CD8-positive, alpha-beta memory T cell (primary cell): ENCODE measurements at regions not wholly inside any gene's neighbourhood (a gene's known extent, or its start where the extent isn't known, plus 50 kb on each side); places are given as distances from the start of the nearest gene placed in this dataset.
A peak's percentile ranks its signal among the peaks of the same experiment; 100 is the strongest.
"Not testable (repeated sequence)": the region's sequence is repeated elsewhere in the genome, so short reads cannot be mapped to it uniquely, and the experiment has no call there.

Source experiments
- CTCF ChIA-PET: fragments of 350-600 bp; sonication (Branson Sonifier 250); formaldehyde crosslinking; loops from one replicate; lab custom pipeline; 2021; ENCODE audit warnings: antibody characterized with exemption; lab: Charles Lee
- POLR2A ChIA-PET: fragments of 350-600 bp; sonication (Branson Sonifier 250); formaldehyde crosslinking; loops from one replicate; lab custom pipeline; 2021; ENCODE audit warnings: antibody characterized with exemption; lab: Charles Lee
- DNase-seq, 5 donors: peaks; one replicate each; pipeline versions ENCODE4 v3.0.0 to v3.0.0-alpha.2; 2020 to 2022; ENCODE audit warnings: mixed read lengths in 1 of 5
- H3K27ac ChIP-seq: one replicate; pipeline ENCODE4 v1.7.0; 2013; ENCODE audit warnings: low read depth, mild to moderate bottlenecking, low read length, moderate library complexity
- H3K27me3 ChIP-seq: 2 replicates; pipeline ENCODE4 v1.7.0; 2013; ENCODE audit warnings: low read length, mild to moderate bottlenecking; ENCODE audit not compliant: insufficient read depth, poor library complexity, severe bottlenecking
- H3K36me3 ChIP-seq: 2 replicates; pipeline ENCODE4 v1.7.0; 2013; ENCODE audit warnings: mild to moderate bottlenecking, low read length, moderate library complexity; ENCODE audit not compliant: insufficient read depth
- H3K4me1 ChIP-seq: 2 replicates; pipeline ENCODE4 v1.7.0; 2013; ENCODE audit warnings: mild to moderate bottlenecking, low read length, moderate library complexity; ENCODE audit not compliant: insufficient read depth
- H3K4me3 ChIP-seq: 2 replicates; pipeline ENCODE4 v1.7.0; 2013; ENCODE audit warnings: mild to moderate bottlenecking, low read length
- H3K9me3 ChIP-seq: 2 replicates; pipeline ENCODE4 v1.7.0; 2013; ENCODE audit warnings: mild to moderate bottlenecking, low read length
- H3K27ac Mint-ChIP-seq, 8 donors: one replicate each; pipeline ENCODE4 v1.8.0; 2020 to 2021; ENCODE audit warnings: mixed read lengths in 8 of 8, mild to moderate bottlenecking in 6 of 8, inconsistent platforms in 3 of 8, moderate library complexity in 3 of 8
- H3K27me3 Mint-ChIP-seq, 2 donors: one replicate each; pipeline ENCODE4 v1.8.0; 2020 to 2021; ENCODE audit warnings: mixed read lengths in 2 of 2, mild to moderate bottlenecking in 1 of 2, moderate library complexity in 1 of 2
- H3K36me3 Mint-ChIP-seq, 3 donors: one replicate each; pipeline ENCODE4 v1.8.0; 2020 to 2021; ENCODE audit warnings: mixed read lengths in 3 of 3, inconsistent platforms in 1 of 3, mild to moderate bottlenecking in 1 of 3
- H3K4me1 Mint-ChIP-seq, 3 donors: one replicate each; pipeline ENCODE4 v1.8.0; 2020 to 2021; ENCODE audit warnings: mixed read lengths in 3 of 3, inconsistent platforms in 1 of 3, mild to moderate bottlenecking in 1 of 3
- H3K4me3 Mint-ChIP-seq, 7 donors: one replicate each; pipeline ENCODE4 v1.8.0; 2020 to 2021; ENCODE audit warnings: mixed read lengths in 7 of 7, mild to moderate bottlenecking in 6 of 7, moderate library complexity in 4 of 7, inconsistent platforms in 2 of 7
- H3K9me3 Mint-ChIP-seq, 5 donors: one replicate each; pipeline ENCODE4 v1.8.0; 2020 to 2022; ENCODE audit warnings: mixed read lengths in 5 of 5, mild to moderate bottlenecking in 3 of 5, moderate library complexity in 2 of 5, inconsistent platforms in 1 of 5

GRCh38 chr7:152574892-152575548 lies 100.9 kb downstream of the XRCC2 start:
- peaks cover 0 to 3% (median 0%) of the 10 kb centered on the region in 5 donors for H3K9me3 Mint-ChIP-seq
- H3K27me3 Mint-ChIP-seq: peaks cover 3% of the 10 kb centered on the region in 2 donors
- Histone ChIP-seq H3K9me3 (no peaks in the 10 kb centered on the region), H3K27me3 (no peaks in the 10 kb centered on the region), H3K4me1 (no peaks in the 10 kb centered on the region), H3K4me3 (no peak overlapping the region), H3K36me3 (no peaks in the 10 kb centered on the region), H3K27ac (no peak overlapping the region)
- H3K4me1 Mint-ChIP-seq: no peaks in the 10 kb centered on the region
- ChIA-PET POLR2A (no interaction called here), CTCF (no interaction called here)
- no peak overlapping the region for H3K4me3 Mint-ChIP-seq
- H3K27ac Mint-ChIP-seq: no peak overlapping the region
- no peaks in the 10 kb centered on the region for H3K36me3 Mint-ChIP-seq
- no peak for DNase-seq

- CTCF ChIA-PET: interaction anchor here (0.7 kb wide), 1 partner anchor 1713 kb away, joined by 3 read pairs; no protein-coding TSS in a partner anchor
- H3K4me1 Mint-ChIP-seq: not testable (repeated sequence)
These were observed 102.8 kb downstream of the XRCC2 start for GRCh38 chr7:152573186-152573585.

GRCh38 chr7:152572101-152572500 lies 103.8 kb downstream of the XRCC2 start:
- POLR2A ChIA-PET: no interaction called here
- Mint-ChIP-seq H3K27ac (no peak overlapping the region), H3K27me3 (peaks cover 2 to 3% of the 10 kb centered on the region in 2 donors), H3K4me1 (no peaks in the 10 kb centered on the region), H3K4me3 (no peak overlapping the region), H3K36me3 (no peaks in the 10 kb centered on the region), H3K9me3 (no peaks in the 10 kb centered on the region)
- no peak for DNase-seq
- Histone ChIP-seq H3K36me3 (no peaks in the 10 kb centered on the region), H3K4me1 (no peaks in the 10 kb centered on the region), H3K27me3 (no peaks in the 10 kb centered on the region), H3K27ac (no peak overlapping the region), H3K9me3 (no peaks in the 10 kb centered on the region), H3K4me3 (no peak overlapping the region)
- CTCF ChIA-PET: no interaction called here

More at GRCh38 chr7:152573186-152573585, 102.8 kb downstream of the XRCC2 start:
- H3K4me1 ChIP-seq, DNase-seq, H3K9me3 Mint-ChIP-seq, H3K27me3 Mint-ChIP-seq, POLR2A ChIA-PET, H3K27ac ChIP-seq, H3K4me3 Mint-ChIP-seq, H3K9me3 ChIP-seq, H3K36me3 Mint-ChIP-seq, H3K27me3 ChIP-seq, H3K4me3 ChIP-seq, H3K36me3 ChIP-seq, H3K27ac Mint-ChIP-seq: not testable (repeated sequence)

GRCh38 chr7:152571068-152571467 lies 104.9 kb downstream of the XRCC2 start:
- Mint-ChIP-seq H3K27me3 (peaks cover 2 to 3% of the 10 kb centered on the region in 2 donors), H3K4me3 (no peak overlapping the region), H3K9me3 (no peaks in the 10 kb centered on the region), H3K36me3 (no peaks in the 10 kb centered on the region), H3K27ac (no peak overlapping the region), H3K4me1 (no peaks in the 10 kb centered on the region)
- no peak overlapping the region for H3K27ac ChIP-seq
- H3K9me3 ChIP-seq: no peaks in the 10 kb centered on the region
- ChIA-PET CTCF (interaction anchor here (0.6 kb wide), 1 partner anchor 110 kb away, joined by 4 read pairs; no protein-coding TSS in a partner anchor), POLR2A (interaction anchor here (0.6 kb wide), 1 partner anchor 19 kb away, joined by 3 read pairs; no protein-coding TSS in a partner anchor)
- H3K4me1 ChIP-seq: no peaks in the 10 kb centered on the region
- H3K27me3 ChIP-seq: no peaks in the 10 kb centered on the region
- no peak for DNase-seq
- no peak overlapping the region for H3K4me3 ChIP-seq
- no peaks in the 10 kb centered on the region for H3K36me3 ChIP-seq

GRCh38 chr7:152568972-152569371 lies 107.0 kb downstream of the XRCC2 start:
- H3K4me1 Mint-ChIP-seq: peaks cover 12 to 15% (median 12%) of the 10 kb centered on the region in 3 donors
- H3K27ac Mint-ChIP-seq: no peak overlapping the region
- ChIA-PET CTCF (no interaction called here), POLR2A (no interaction called here)
- H3K36me3 Mint-ChIP-seq: no peaks in the 10 kb centered on the region
- DNase-seq: no peak
- peaks cover 2 to 3% of the 10 kb centered on the region in 2 donors for H3K27me3 Mint-ChIP-seq
- H3K36me3 ChIP-seq: no peaks in the 10 kb centered on the region
- no peaks in the 10 kb centered on the region for H3K27me3 ChIP-seq
- H3K9me3 ChIP-seq: no peaks in the 10 kb centered on the region
- no peak overlapping the region for H3K4me3 ChIP-seq
- H3K9me3 Mint-ChIP-seq: no peaks in the 10 kb centered on the region
- no peak overlapping the region for H3K4me3 Mint-ChIP-seq
- H3K27ac ChIP-seq: no peak overlapping the region
- H3K4me1 ChIP-seq: no peaks in the 10 kb centered on the region

GRCh38 chr7:152565731-152566130 lies 110.2 kb downstream of the XRCC2 start:
- no peaks in the 10 kb centered on the region for H3K36me3 ChIP-seq
- Mint-ChIP-seq H3K27me3 (peaks cover 0 to under 1% of the 10 kb centered on the region in 2 donors), H3K4me3 (no peak overlapping the region), H3K27ac (no peak overlapping the region), H3K4me1 (peaks cover 12 to 15% (median 12%) of the 10 kb centered on the region in 3 donors), H3K36me3 (no peaks in the 10 kb centered on the region), H3K9me3 (no peaks in the 10 kb centered on the region)
- H3K9me3 ChIP-seq: no peaks in the 10 kb centered on the region
- H3K27me3 ChIP-seq: no peaks in the 10 kb centered on the region
- H3K4me3 ChIP-seq: no peak overlapping the region
- no peaks in the 10 kb centered on the region for H3K4me1 ChIP-seq
- ChIA-PET POLR2A (no interaction called here), CTCF (no interaction called here)
- no peak overlapping the region for H3K27ac ChIP-seq
- DNase-seq: no peak

GRCh38 chr7:152564656-152565250 lies 111.2 kb downstream of the XRCC2 start:
- Mint-ChIP-seq H3K4me3 (peak overlapping the region in 2 of 7 donors; percentile 19 to 51), H3K36me3 (no peaks in the 10 kb centered on the region), H3K27ac (no peak overlapping the region), H3K27me3 (peaks cover 0 to 4% of the 10 kb centered on the region in 2 donors), H3K9me3 (no peaks in the 10 kb centered on the region), H3K4me1 (peaks cover 12 to 15% (median 12%) of the 10 kb centered on the region in 3 donors)
- POLR2A ChIA-PET: no interaction called here
- no peaks in the 10 kb centered on the region for H3K36me3 ChIP-seq
- no peaks in the 10 kb centered on the region for H3K4me1 ChIP-seq
- no peaks in the 10 kb centered on the region for H3K27me3 ChIP-seq
- no peak overlapping the region for H3K4me3 ChIP-seq
- no peaks in the 10 kb centered on the region for H3K9me3 ChIP-seq
- DNase-seq: no peak
- no peak overlapping the region for H3K27ac ChIP-seq
- CTCF ChIA-PET: no interaction called here

- Histone ChIP-seq H3K27ac (no peak overlapping the region), H3K27me3 (no peaks in the 10 kb centered on the region), H3K36me3 (no peaks in the 10 kb centered on the region), H3K4me3 (no peak overlapping the region), H3K4me1 (no peaks in the 10 kb centered on the region), H3K9me3 (no peaks in the 10 kb centered on the region)
- no peak for DNase-seq
- Mint-ChIP-seq H3K27me3 (peaks cover 0 to 4% of the 10 kb centered on the region in 2 donors), H3K27ac (no peak overlapping the region), H3K4me3 (no peak overlapping the region), H3K4me1 (no peaks in the 10 kb centered on the region), H3K9me3 (no peaks in the 10 kb centered on the region), H3K36me3 (peaks cover 0 to 2% (median 0%) of the 10 kb centered on the region in 3 donors)
- ChIA-PET CTCF (no interaction called here), POLR2A (no interaction called here)
These were observed 119.8 kb downstream of the XRCC2 start for GRCh38 chr7:152556013-152556755.
